ENCODE measurements at regions not wholly inside any gene's neighbourhood (a gene's known extent, or its start where the extent isn't known, plus 50 kb on each side); places are given as distances from the start of the nearest gene placed in this dataset.

GRCh38 chr1:29527314-29528004 lies 291.1 kb downstream of the PTPRU start:
- no peak for TF ChIP-seq CTCF (IDR thresholded peaks at IDR 0.05; ENCODE audit: low read depth, low read length, poor library complexity, severe bottlenecking)
- TF ChIP-seq EZH2phosphoT487 (IDR thresholded peaks at IDR 0.05; ENCODE audit: borderline replicate concordance, low read length), result no peak
